ENCODE measurements at regions not wholly inside any gene's neighbourhood (a gene's known extent, or its start where the extent isn't known, plus 50 kb on each side); places are given as distances from the start of the nearest gene placed in this dataset.

GRCh38 chr16:6247150-6247549 lies 1085.5 kb upstream of the RBFOX1 start:
- ChIA-PET POLR2A (no interaction called here), CTCF (no interaction called here)
- Histone ChIP-seq H3K27ac (ENCODE audit: low read depth, low read length) (no peak overlapping the region), H3K9me3 (ENCODE audit: control insufficient read depth, insufficient read depth, low read length) (peaks cover 30% of the 10 kb centered on the region; the same call in 1 of the 2 replicates), H3K4me3 (ENCODE audit: low read depth, low read length) (no peak overlapping the region), H3K27me3 (ENCODE audit: control insufficient read depth, insufficient read depth, low read length) (no peaks in the 10 kb centered on the region)
- DNase-seq (ENCODE audit: low read depth, low spot score) = no peak
- TF ChIP-seq CTCF (IDR thresholded peaks at IDR 0.05; ENCODE audit: low read depth, low read length) = no peak

GRCh38 chr16:6246266-6246665 lies 1086.4 kb upstream of the RBFOX1 start:
- H3K27ac ChIP-seq (ENCODE audit: low read depth, low read length) = no peak overlapping the region
- H3K27me3 ChIP-seq (ENCODE audit: control insufficient read depth, insufficient read depth, low read length) = no peaks in the 10 kb centered on the region
- ChIA-PET POLR2A (no interaction called here), CTCF (no interaction called here)
- H3K9me3 ChIP-seq (ENCODE audit: control insufficient read depth, insufficient read depth, low read length) = peaks cover 25% of the 10 kb centered on the region; the same call in 1 of the 2 replicates
- TF ChIP-seq CTCF (IDR thresholded peaks at IDR 0.05; ENCODE audit: low read depth, low read length) = no peak
- DNase-seq (ENCODE audit: low read depth, low spot score) = no peak
- no peak overlapping the region for H3K4me3 ChIP-seq (ENCODE audit: low read depth, low read length)

GRCh38 chr16:6232056-6232455 lies 1100.6 kb upstream of the RBFOX1 start:
- ChIA-PET POLR2A (no interaction called here), CTCF (no interaction called here)

GRCh38 chr16:6231398-6231797 lies 1101.2 kb upstream of the RBFOX1 start:
- ChIA-PET POLR2A (no interaction called here), CTCF (no interaction called here)
- no peak for TF ChIP-seq CTCF (IDR thresholded peaks at IDR 0.05; ENCODE audit: low read depth, low read length)
- H3K9me3 ChIP-seq (ENCODE audit: control insufficient read depth, insufficient read depth, low read length) = peaks cover 20% of the 10 kb centered on the region
- no peak overlapping the region for H3K27ac ChIP-seq (ENCODE audit: low read depth, low read length)
- H3K27me3 ChIP-seq (ENCODE audit: control insufficient read depth, insufficient read depth, low read length) = no peaks in the 10 kb centered on the region
- no peak overlapping the region for H3K4me3 ChIP-seq (ENCODE audit: low read depth, low read length)
- no peak for DNase-seq (ENCODE audit: low read depth, low spot score)

More at GRCh38 chr16:6232056-6232455, 1100.6 kb upstream of the RBFOX1 start:
- H3K27ac ChIP-seq (ENCODE audit: low read depth, low read length) = no peak overlapping the region
- no peak for TF ChIP-seq CTCF (IDR thresholded peaks at IDR 0.05; ENCODE audit: low read depth, low read length)
- H3K9me3 ChIP-seq (ENCODE audit: control insufficient read depth, insufficient read depth, low read length) = peaks cover 15% of the 10 kb centered on the region
- DNase-seq (ENCODE audit: low read depth, low spot score) = no peak
- no peak overlapping the region for H3K4me3 ChIP-seq (ENCODE audit: low read depth, low read length)
- H3K27me3 ChIP-seq (ENCODE audit: control insufficient read depth, insufficient read depth, low read length) = no peaks in the 10 kb centered on the region

- ChIA-PET CTCF (no interaction called here), POLR2A (no interaction called here)
- Histone ChIP-seq H3K27ac (ENCODE audit: low read depth, low read length) (no peak overlapping the region), H3K4me3 (ENCODE audit: low read depth, low read length) (no peak overlapping the region), H3K9me3 (ENCODE audit: control insufficient read depth, insufficient read depth, low read length) (peaks cover 17% of the 10 kb centered on the region), H3K27me3 (ENCODE audit: control insufficient read depth, insufficient read depth, low read length) (no peaks in the 10 kb centered on the region)
- no peak for DNase-seq (ENCODE audit: low read depth, low spot score)
- no peak for TF ChIP-seq CTCF (IDR thresholded peaks at IDR 0.05; ENCODE audit: low read depth, low read length)
Observed at GRCh38 chr16:6229186-6229585, 1103.5 kb upstream of the RBFOX1 start.
